ENCODE measurements at regions not wholly inside any gene's neighbourhood (a gene's known extent, or its start where the extent isn't known, plus 50 kb on each side); places are given as distances from the start of the nearest gene placed in this dataset.
A peak's percentile ranks its signal among the peaks of the same experiment; 100 is the strongest.

GRCh38 chr20:11776687-11777086, 141.0 kb upstream of the BTBD3 start:
- DNase-seq, result no peak

GRCh38 chr20:11777387-11778205, 140.1 kb upstream of the BTBD3 start:
- DNase-seq, result no peak

GRCh38 chr20:11778206-11778570, 139.5 kb upstream of the BTBD3 start:
- DNase-seq, result no peak

- no peak for DNase-seq
These were observed 136.8 kb upstream of the BTBD3 start for GRCh38 chr20:11780765-11781369.

- DNase-seq, result no peak
These were observed 134.4 kb upstream of the BTBD3 start for GRCh38 chr20:11783102-11783850.

GRCh38 chr20:11785885-11786507, 131.7 kb upstream of the BTBD3 start:
- DNase-seq, result no peak

GRCh38 chr20:11790046-11790445, 127.6 kb upstream of the BTBD3 start:
- DNase-seq, result no peak

GRCh38 chr20:11791316-11791715, 126.4 kb upstream of the BTBD3 start:
- DNase-seq, result no peak

GRCh38 chr20:11791835-11792567, 125.7 kb upstream of the BTBD3 start:
- no peak for DNase-seq

GRCh38 chr20:11792568-11792953, 125.1 kb upstream of the BTBD3 start:
- DNase-seq, result no peak

GRCh38 chr20:11794525-11794924, 123.2 kb upstream of the BTBD3 start:
- DNase-seq, result no peak

GRCh38 chr20:11795071-11795615, 122.5 kb upstream of the BTBD3 start:
- DNase-seq, result no peak

GRCh38 chr20:11796026-11796425, 121.7 kb upstream of the BTBD3 start:
- DNase-seq, result no peak

GRCh38 chr20:11797156-11797555, 120.5 kb upstream of the BTBD3 start:
- DNase-seq, result no peak

GRCh38 chr20:11799281-11799684, 118.4 kb upstream of the BTBD3 start:
- DNase-seq, result no peak

GRCh38 chr20:11807054-11808048, 110.3 kb upstream of the BTBD3 start:
- DNase-seq, result peak; percentile 54

GRCh38 chr20:11808841-11809240, 108.9 kb upstream of the BTBD3 start:
- no peak for DNase-seq

- DNase-seq, result no peak
These were observed 107.2 kb upstream of the BTBD3 start for GRCh38 chr20:11810311-11811083.

- no peak for DNase-seq
These were observed 104.4 kb upstream of the BTBD3 start for GRCh38 chr20:11813106-11813890.

- DNase-seq, result no peak
These were observed 103.4 kb upstream of the BTBD3 start for GRCh38 chr20:11814267-11814666.
